GM13977 (cell line): ENCODE measurements at regions not wholly inside any gene's neighbourhood (a gene's known extent, or its start where the extent isn't known, plus 50 kb on each side); places are given as distances from the start of the nearest gene placed in this dataset.

ENCODE experiments used
- DNase-seq: peaks from one replicate; pipeline ENCODE4 v3.0.0; 2012; ENCODE audit warnings: low spot score
- CTCF ChIP-seq: IDR thresholded peaks from 2 replicates; pipeline ENCODE4 v1.5.1; 2012; ENCODE audit warnings: mild to moderate bottlenecking, control low read depth; ENCODE audit not compliant: insufficient read depth; ENCODE audit errors: extremely low read depth, missing control alignments
- in situ Hi-C: fragments of 300-500 bp; cut with MboI; formaldehyde crosslinking; loops from one replicate; pipeline ENCODE4 v1.12.0; 2022; ENCODE audit warnings: low sequenced_read_pairs, low pct_unique_long_range_greater_than_20kb, mixed read lengths, inconsistent platforms; ENCODE audit not compliant: unreplicated experiment

- in situ Hi-C loops = no loop called here
- no peak for DNase-seq
- no peak for TF ChIP-seq CTCF
These were observed 153.7 kb downstream of the TFPI2 start for GRCh38 chr7:93736668-93737369.

- in situ Hi-C loops = no loop called here
- TF ChIP-seq CTCF = no peak
- DNase-seq = no peak
These were observed 153.8 kb upstream of the CALCR start for GRCh38 chr7:93728292-93728691.

GRCh38 chr7:93725954-93726353, 151.4 kb upstream of the CALCR start:
- no peak for TF ChIP-seq CTCF
- no peak for DNase-seq
- in situ Hi-C loops = no loop called here

GRCh38 chr7:93723424-93724124, 149.1 kb upstream of the CALCR start:
- in situ Hi-C loops = no loop called here
- no peak for DNase-seq
- TF ChIP-seq CTCF = no peak

- TF ChIP-seq CTCF = no peak
- in situ Hi-C loops = no loop called here
- no peak for DNase-seq
These were observed 145.6 kb upstream of the CALCR start for GRCh38 chr7:93720106-93720505.

GRCh38 chr7:93719546-93719945, 145.0 kb upstream of the CALCR start:
- no peak for DNase-seq
- in situ Hi-C loops = no loop called here

More at GRCh38 chr7:93719546-93719945, 145.0 kb upstream of the CALCR start:
- TF ChIP-seq CTCF = no peak
